NT2/D1 (cell line): ENCODE measurements at regions not wholly inside any gene's neighbourhood (a gene's known extent, or its start where the extent isn't known, plus 50 kb on each side); places are given as distances from the start of the nearest gene placed in this dataset.
"Not testable (repeated sequence)": the region's sequence is repeated elsewhere in the genome, so short reads cannot be mapped to it uniquely, and the experiment has no call there.

ENCODE experiments used
- YY1 ChIP-seq: IDR thresholded peaks from 2 replicates; pipeline ENCODE4 v1.6.1; 2011; ENCODE audit not compliant: insufficient read length, insufficient read depth
- ZNF274 ChIP-seq: IDR thresholded peaks from 2 replicates; pipeline ENCODE4 v1.6.1; 2011; ENCODE audit warnings: mild to moderate bottlenecking, low read depth, low read length

- not testable (repeated sequence) for TF ChIP-seq YY1, ZNF274
These were observed 352.3 kb downstream of the C12orf75 start for GRCh38 chr12:105682821-105683220.
